Body of pancreas (tissue), 4 donors: ENCODE measurements at regions not wholly inside any gene's neighbourhood (a gene's known extent, or its start where the extent isn't known, plus 50 kb on each side); places are given as distances from the start of the nearest gene placed in this dataset.
A peak's percentile ranks its signal among the peaks of the same experiment; 100 is the strongest.

Source experiments
- ATAC-seq: fragments of 150-250 bp; one replicate; pipeline ENCODE4 v1.9.1; 2016
- DNase-seq, 4 donors: peaks; one replicate each; pipeline ENCODE4 v3.0.0-alpha.2; 2019
- H3K27ac ChIP-seq, 4 donors: fragments of 200-600 bp; sonication (generic); 1 replicate in 3 of 4; 2 replicates in 1 of 4; pipeline versions ENCODE4 v1.5.1 to v1.6.1; 2016 to 2019; ENCODE audit warnings: mild to moderate bottlenecking in 1 of 4, mixed read lengths in 1 of 4, moderate library complexity in 1 of 4
- H3K27me3 ChIP-seq, 2 donors: fragments of 200-600 bp; sonication (generic); one replicate each; pipeline ENCODE4 v1.6.0; 2016; ENCODE audit warnings: mild to moderate bottlenecking in 1 of 2
- H3K36me3 ChIP-seq, 2 donors: fragments of 200-600 bp; sonication (generic); replicated peaks in 1 of 2; 2 replicates each; pipeline ENCODE4 v1.5.1; 2016; ENCODE audit warnings: low read depth in 2 of 2; ENCODE audit not compliant: insufficient read depth in 1 of 2
- H3K4me1 ChIP-seq: fragments of 200-600 bp; sonication (generic); one replicate; pipeline ENCODE4 v1.6.0; 2016
- H3K4me3 ChIP-seq, 2 donors: fragments of 200-600 bp; sonication (generic); 1 replicate in 1 of 2; 2 replicates in 1 of 2; pipeline ENCODE4 v1.5.1; 2016 to 2019
- H3K9me3 ChIP-seq, 3 donors: fragments of 200-600 bp; sonication (generic); 1 replicate in 2 of 3; 2 replicates in 1 of 3; pipeline ENCODE4 v1.5.1; 2016
- POLR2A ChIP-seq, 3 donors: fragments of 450-650 bp; IDR thresholded peaks; one replicate each; pipeline ENCODE4 v1.6.1; 2016; ENCODE audit warnings: antibody characterized with exemption in 3 of 3, mild to moderate bottlenecking in 2 of 3
- WGBS, 2 donors: methylation state at CpG; one replicate each; pipeline ENCODE4 v1.1.5; 2017; 5-methylcytosine and 5-hydroxymethylcytosine counted together
- intact Hi-C: fragments of 100-400 bp; cut with DNase I; formaldehyde crosslinking; loops from one replicate; pipeline ENCODE4 v1.15.1; 2023
- TF ChIP-seq, protein P1 (sequence below), 7 experiments: fragments of 450-650 bp in 4 of 7; fragments of 200-600 bp in 3 of 7; sonication (generic) in 3 of 7; IDR thresholded peaks; one replicate each; pipeline ENCODE4 v1.5.1; 2016 to 2019; ENCODE audit warnings: antibody characterized with exemption in 7 of 7

DNA sequence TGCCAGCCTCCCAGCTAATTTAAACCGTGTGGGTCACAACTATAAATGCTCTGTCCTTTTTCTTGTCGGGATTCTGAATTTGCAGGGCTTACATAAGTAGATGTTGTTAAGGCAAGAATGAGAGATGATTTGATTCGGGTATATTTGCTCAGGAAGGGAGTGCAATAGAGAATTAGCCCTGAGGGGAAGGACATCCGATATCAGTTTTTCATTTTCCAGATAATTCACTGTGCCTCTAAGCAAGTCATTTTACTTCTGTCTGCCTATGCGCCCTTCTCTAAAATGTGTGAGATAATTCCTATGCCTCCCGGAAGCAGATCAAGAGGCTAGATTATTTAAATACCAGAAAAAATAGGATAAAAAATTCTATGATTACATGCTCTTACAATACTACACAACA is 300.5 kb downstream of the RMST start:
- Histone ChIP-seq H3K27ac (no peak overlapping the region), H3K27me3 (no peaks in the 10 kb centered on the region), H3K4me1 (peaks cover 9% of the 10 kb centered on the region), H3K9me3 (peaks cover 0 to 10% (median 0%) of the 10 kb centered on the region in 3 donors), H3K4me3 (no peak overlapping the region), H3K36me3 (no peaks in the 10 kb centered on the region)
- 78 to 87% methylated on average over 6 of the region's 6 CpGs for WGBS, 2 donors
- DNase-seq, result no peak
- TF ChIP-seq, protein P1, sequence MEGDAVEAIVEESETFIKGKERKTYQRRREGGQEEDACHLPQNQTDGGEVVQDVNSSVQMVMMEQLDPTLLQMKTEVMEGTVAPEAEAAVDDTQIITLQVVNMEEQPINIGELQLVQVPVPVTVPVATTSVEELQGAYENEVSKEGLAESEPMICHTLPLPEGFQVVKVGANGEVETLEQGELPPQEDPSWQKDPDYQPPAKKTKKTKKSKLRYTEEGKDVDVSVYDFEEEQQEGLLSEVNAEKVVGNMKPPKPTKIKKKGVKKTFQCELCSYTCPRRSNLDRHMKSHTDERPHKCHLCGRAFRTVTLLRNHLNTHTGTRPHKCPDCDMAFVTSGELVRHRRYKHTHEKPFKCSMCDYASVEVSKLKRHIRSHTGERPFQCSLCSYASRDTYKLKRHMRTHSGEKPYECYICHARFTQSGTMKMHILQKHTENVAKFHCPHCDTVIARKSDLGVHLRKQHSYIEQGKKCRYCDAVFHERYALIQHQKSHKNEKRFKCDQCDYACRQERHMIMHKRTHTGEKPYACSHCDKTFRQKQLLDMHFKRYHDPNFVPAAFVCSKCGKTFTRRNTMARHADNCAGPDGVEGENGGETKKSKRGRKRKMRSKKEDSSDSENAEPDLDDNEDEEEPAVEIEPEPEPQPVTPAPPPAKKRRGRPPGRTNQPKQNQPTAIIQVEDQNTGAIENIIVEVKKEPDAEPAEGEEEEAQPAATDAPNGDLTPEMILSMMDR (IDR thresholded peaks at IDR 0.05), result no peak
- no peak for TF ChIP-seq POLR2A (IDR thresholded peaks at IDR 0.05)
- ATAC-seq, result no peak
- intact Hi-C loops, result no loop called here

DNA sequence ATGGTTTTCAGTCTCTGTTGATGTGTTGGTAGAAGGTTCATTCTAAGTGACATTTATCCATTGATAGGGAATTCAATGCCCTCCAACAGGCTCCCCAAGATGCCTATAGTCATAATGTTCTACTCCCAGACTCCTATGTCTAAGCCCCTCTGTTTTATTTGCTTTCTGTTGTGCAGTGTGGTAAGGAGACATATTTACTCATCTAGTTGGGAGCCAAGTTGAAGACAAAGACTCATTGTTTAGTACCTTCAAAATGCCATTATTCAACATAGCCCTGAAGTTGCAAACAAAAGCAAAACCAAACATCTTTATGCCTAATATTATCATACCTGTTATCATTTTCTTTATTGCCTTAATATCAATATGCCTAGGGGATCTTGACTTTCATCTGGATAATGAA is 302.1 kb downstream of the RMST start:
- intact Hi-C loops, result no loop called here
- no peak for ATAC-seq
- peaks cover 0 to 10% (median 0%) of the 10 kb centered on the region in 3 donors for H3K9me3 ChIP-seq

DNA sequence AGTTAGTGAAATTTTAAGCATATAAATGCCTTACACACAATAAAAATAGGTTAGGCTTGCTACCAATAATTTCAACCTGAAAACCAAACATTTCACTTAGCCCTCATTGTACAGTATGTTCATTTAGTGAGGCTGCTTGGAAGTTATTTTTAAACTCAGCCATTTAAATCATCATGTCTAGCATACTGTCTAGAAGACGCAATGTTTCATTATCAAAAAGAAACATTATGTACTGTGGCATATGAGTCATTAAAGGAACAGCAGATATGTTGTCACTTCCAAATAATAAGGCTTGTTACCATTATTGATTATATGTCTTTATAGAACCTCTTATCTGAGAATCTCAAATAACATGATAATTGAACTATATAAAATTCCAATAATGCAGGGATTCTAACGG is 304.7 kb downstream of the RMST start:
- no peak for TF ChIP-seq POLR2A (IDR thresholded peaks at IDR 0.05)
- TF ChIP-seq, protein P1 (IDR thresholded peaks at IDR 0.05), result no peak
- no peaks in the 10 kb centered on the region for H3K36me3 ChIP-seq
- ATAC-seq (peak; percentile 94), DNase-seq (no peak)
- intact Hi-C loops, result no loop called here
- H3K27ac ChIP-seq, result no peak overlapping the region
- peaks cover 0 to 4% (median 0%) of the 10 kb centered on the region in 3 donors for H3K9me3 ChIP-seq
- H3K4me1 ChIP-seq, result peaks cover 16% of the 10 kb centered on the region
- WGBS, 2 donors, result 13 to 18% methylated on average over 2 of the region's 2 CpGs
- H3K4me3 ChIP-seq, result no peak overlapping the region
- no peaks in the 10 kb centered on the region for H3K27me3 ChIP-seq

More for the DNA sequence above, 302.1 kb downstream of the RMST start:
- Histone ChIP-seq H3K27me3 (no peaks in the 10 kb centered on the region), H3K27ac (no peak overlapping the region), H3K4me1 (peaks cover 9% of the 10 kb centered on the region), H3K4me3 (no peak overlapping the region), H3K36me3 (no peaks in the 10 kb centered on the region)
- no peak for DNase-seq
- TF ChIP-seq POLR2A (IDR thresholded peaks at IDR 0.05), result no peak
- TF ChIP-seq, protein P1 (IDR thresholded peaks at IDR 0.05), result no peak

DNA sequence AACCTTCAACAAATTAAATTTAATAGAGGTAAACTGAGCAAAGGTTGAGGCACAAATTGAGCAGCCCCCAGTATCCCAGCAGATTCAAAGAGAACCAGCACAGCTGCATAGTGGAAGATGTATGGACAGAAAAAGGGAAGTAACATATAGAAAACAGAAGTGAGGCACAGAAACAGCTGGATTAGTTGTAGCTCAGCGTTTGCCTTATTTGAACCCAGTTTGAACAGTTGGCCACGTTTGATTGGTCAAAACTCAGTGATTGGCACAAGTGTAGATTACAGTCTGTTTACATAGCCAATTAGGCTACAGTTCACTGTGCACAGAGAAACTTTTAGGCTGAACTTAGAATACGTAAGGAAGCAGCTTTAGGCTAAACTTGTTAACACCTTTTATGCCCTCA is 315.5 kb downstream of the RMST start:
- Histone ChIP-seq H3K27ac (no peak overlapping the region), H3K4me1 (no peaks in the 10 kb centered on the region), H3K4me3 (no peak overlapping the region), H3K27me3 (no peaks in the 10 kb centered on the region), H3K9me3 (peaks cover 0 to 9% (median 0%) of the 10 kb centered on the region in 3 donors), H3K36me3 (no peaks in the 10 kb centered on the region)
- no peak for ATAC-seq
- 35 to 38% methylated on average over 3 of the region's 3 CpGs for WGBS, 2 donors
- no peak for TF ChIP-seq POLR2A (IDR thresholded peaks at IDR 0.05)
- TF ChIP-seq, protein P1 (IDR thresholded peaks at IDR 0.05), result no peak
- no peak for DNase-seq
- intact Hi-C loops, result no loop called here

DNA sequence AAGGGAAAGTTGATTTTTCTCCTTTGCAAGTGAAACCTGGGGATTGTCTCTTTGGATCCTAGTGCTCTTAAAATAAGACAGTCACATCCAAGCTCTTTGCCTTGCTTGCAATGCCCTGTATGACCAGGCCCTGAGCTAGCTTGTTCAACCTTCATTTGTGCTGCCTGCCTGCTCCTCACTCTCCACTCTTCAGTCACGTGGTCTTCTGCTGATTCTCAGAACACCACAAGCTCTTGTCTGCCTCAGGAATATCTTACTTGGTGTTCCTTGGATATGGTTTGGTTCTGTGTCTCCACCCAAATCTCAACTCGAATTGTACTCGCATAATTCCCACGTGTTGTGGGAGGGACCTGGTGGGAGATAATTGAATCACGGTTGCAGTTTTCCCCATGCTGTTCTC is 318.7 kb downstream of the RMST start:
- Histone ChIP-seq H3K27ac (no peak overlapping the region), H3K27me3 (no peaks in the 10 kb centered on the region), H3K4me1 (no peaks in the 10 kb centered on the region), H3K9me3 (peaks cover 0 to 5% (median 0%) of the 10 kb centered on the region in 3 donors), H3K4me3 (no peak overlapping the region), H3K36me3 (no peaks in the 10 kb centered on the region)
- ATAC-seq (no peak), DNase-seq (no peak)
- intact Hi-C loops, result no loop called here
- TF ChIP-seq, protein P1 (IDR thresholded peaks at IDR 0.05), result no peak
- TF ChIP-seq POLR2A (IDR thresholded peaks at IDR 0.05), result no peak
- WGBS, 2 donors, result 70 to 82% methylated on average over 5 of the region's 5 CpGs
